ENCODE measurements at regions not wholly inside any gene's neighbourhood (a gene's known extent, or its start where the extent isn't known, plus 50 kb on each side); places are given as distances from the start of the nearest gene placed in this dataset.

GRCh38 chr2:76444732-76445131, 734.0 kb upstream of the GCFC2 start:
- TF ChIP-seq CTCF (IDR thresholded peaks at IDR 0.05) (no peak), POLR2A (IDR thresholded peaks at IDR 0.05) (no peak)
